Skin epidermis (tissue), 12 donors: ENCODE measurements at regions not wholly inside any gene's neighbourhood (a gene's known extent, or its start where the extent isn't known, plus 50 kb on each side); places are given as distances from the start of the nearest gene placed in this dataset.

Experiments used
- H3K27ac ChIP-seq, 21 experiments: fragments of 200-600 bp; sonication (generic) in 11 of 21; one replicate each; pipeline ENCODE4 v1.5.0; 2020; ENCODE audit warnings: mild to moderate bottlenecking in 3 of 21, inconsistent platforms in 2 of 21, moderate library complexity in 2 of 21
- H3K4me3 ChIP-seq, 7 experiments: fragments of 200-600 bp; sonication (generic) in 2 of 7; one replicate each; pipeline ENCODE4 v1.5.0; 2020; ENCODE audit warnings: inconsistent platforms in 2 of 7, mild to moderate bottlenecking in 2 of 7, moderate library complexity in 1 of 7

- no peak overlapping the region for H3K27ac ChIP-seq
These were observed 121.2 kb downstream of the ZNF664 start for GRCh38 chr12:124094188-124094587.

GRCh38 chr12:124094733-124095132 is 121.7 kb downstream of the ZNF664 start:
- Histone ChIP-seq H3K27ac (no peak overlapping the region), H3K4me3 (no peak overlapping the region)

More at GRCh38 chr12:124094188-124094587, 121.2 kb downstream of the ZNF664 start:
- no peak overlapping the region for H3K4me3 ChIP-seq

GRCh38 chr12:124096109-124096508 is 123.1 kb downstream of the ZNF664 start:
- H3K4me3 ChIP-seq = no peak overlapping the region

GRCh38 chr12:124096869-124097434 is 123.9 kb downstream of the ZNF664 start:
- no peak overlapping the region for H3K4me3 ChIP-seq
- no peak overlapping the region for H3K27ac ChIP-seq

More at GRCh38 chr12:124096109-124096508, 123.1 kb downstream of the ZNF664 start:
- H3K27ac ChIP-seq = no peak overlapping the region

GRCh38 chr12:124097701-124098100 is 124.7 kb downstream of the ZNF664 start:
- no peak overlapping the region for H3K27ac ChIP-seq
- H3K4me3 ChIP-seq = no peak overlapping the region

GRCh38 chr12:124098101-124098757 is 125.2 kb downstream of the ZNF664 start:
- Histone ChIP-seq H3K4me3 (no peak overlapping the region), H3K27ac (no peak overlapping the region)

- no peak overlapping the region for H3K27ac ChIP-seq
- no peak overlapping the region for H3K4me3 ChIP-seq
These were observed 125.9 kb downstream of the ZNF664 start for GRCh38 chr12:124098887-124099286.

GRCh38 chr12:124099661-124100060 is 126.6 kb downstream of the ZNF664 start:
- no peak overlapping the region for H3K27ac ChIP-seq
- no peak overlapping the region for H3K4me3 ChIP-seq

GRCh38 chr12:124100572-124101178 is 127.7 kb downstream of the ZNF664 start:
- Histone ChIP-seq H3K27ac (no peak overlapping the region), H3K4me3 (no peak overlapping the region)

GRCh38 chr12:124105546-124105945 is 132.5 kb downstream of the ZNF664 start:
- no peak overlapping the region for H3K4me3 ChIP-seq

GRCh38 chr12:124107351-124107750 is 134.3 kb downstream of the ZNF664 start:
- H3K27ac ChIP-seq = no peak overlapping the region
- H3K4me3 ChIP-seq = no peak overlapping the region

More at GRCh38 chr12:124105546-124105945, 132.5 kb downstream of the ZNF664 start:
- H3K27ac ChIP-seq = no peak overlapping the region

GRCh38 chr12:124109760-124110159 is 136.7 kb downstream of the ZNF664 start:
- H3K4me3 ChIP-seq = no peak overlapping the region
- H3K27ac ChIP-seq = no peak overlapping the region

- no peak overlapping the region for H3K4me3 ChIP-seq
- no peak overlapping the region for H3K27ac ChIP-seq
These were observed 137.4 kb downstream of the ZNF664 start for GRCh38 chr12:124110372-124110883.

GRCh38 chr12:124111006-124111405 is 138.0 kb downstream of the ZNF664 start:
- Histone ChIP-seq H3K27ac (no peak overlapping the region), H3K4me3 (no peak overlapping the region)

- Histone ChIP-seq H3K27ac (no peak overlapping the region), H3K4me3 (no peak overlapping the region)
These were observed 141.3 kb downstream of the ZNF664 start for GRCh38 chr12:124114316-124114715.

- H3K4me3 ChIP-seq = no peak overlapping the region
- no peak overlapping the region for H3K27ac ChIP-seq
These were observed 142.5 kb downstream of the ZNF664 start for GRCh38 chr12:124115496-124115895.

- Histone ChIP-seq H3K4me3 (no peak overlapping the region), H3K27ac (no peak overlapping the region)
These were observed 143.1 kb downstream of the ZNF664 start for GRCh38 chr12:124115976-124116690.

GRCh38 chr12:124120739-124121138 is 147.7 kb downstream of the ZNF664 start:
- no peak overlapping the region for H3K4me3 ChIP-seq
- H3K27ac ChIP-seq = no peak overlapping the region

- H3K27ac ChIP-seq = no peak overlapping the region
- no peak overlapping the region for H3K4me3 ChIP-seq
These were observed 149.7 kb downstream of the ZNF664 start for GRCh38 chr12:124122722-124123121.

GRCh38 chr12:124123296-124124000 is 150.4 kb downstream of the ZNF664 start:
- H3K4me3 ChIP-seq = no peak overlapping the region
- H3K27ac ChIP-seq = no peak overlapping the region
